Vagina (tissue), 2 donors: ENCODE measurements at regions not wholly inside any gene's neighbourhood (a gene's known extent, or its start where the extent isn't known, plus 50 kb on each side); places are given as distances from the start of the nearest gene placed in this dataset.

Experiments used
- DNase-seq, 2 donors: peaks; one replicate each; pipeline ENCODE4 v3.0.0-alpha.2; 2017; ENCODE audit errors: extremely low spot score in 2 of 2
- H3K27ac ChIP-seq: fragments of 200-600 bp; sonication (generic); one replicate; pipeline ENCODE4 v1.5.1; 2019
- H3K27me3 ChIP-seq: fragments of 200-600 bp; sonication (generic); one replicate; pipeline ENCODE4 v1.5.1; 2019
- H3K36me3 ChIP-seq, 2 donors: fragments of 200-600 bp; sonication (generic); one replicate each; pipeline ENCODE4 v1.5.1; 2017 to 2019
- H3K4me1 ChIP-seq: fragments of 200-600 bp; sonication (generic); one replicate; pipeline ENCODE4 v1.5.1; 2019
- H3K4me3 ChIP-seq, 2 donors: fragments of 200-600 bp; sonication (generic); 1 replicate in 1 of 2; 2 replicates in 1 of 2; pipeline ENCODE4 v1.5.1; 2016 to 2019
- H3K9me3 ChIP-seq: fragments of 200-600 bp; sonication (generic); one replicate; pipeline ENCODE4 v1.5.1; 2019
- CTCF ChIP-seq, 3 experiments: fragments of 450-650 bp in 2 of 3; fragments of 200-600 bp in 1 of 3; sonication (generic) in 1 of 3; IDR thresholded peaks; one replicate each; pipeline ENCODE4 v1.5.1; 2017 to 2019; ENCODE audit warnings: antibody characterized with exemption in 3 of 3, mild to moderate bottlenecking in 2 of 3, moderate library complexity in 2 of 3
- POLR2A ChIP-seq, 2 donors: fragments of 450-650 bp; IDR thresholded peaks; one replicate each; pipeline ENCODE4 v1.6.1; 2017; ENCODE audit warnings: antibody characterized with exemption in 2 of 2, mild to moderate bottlenecking in 2 of 2, moderate library complexity in 2 of 2
- POLR2AphosphoS5 ChIP-seq, 2 donors: sonication (generic); formaldehyde crosslinking; IDR thresholded peaks; one replicate each; pipeline ENCODE4 v1.9.0; 2017; ENCODE audit warnings: antibody characterized with exemption in 2 of 2, mild to moderate bottlenecking in 2 of 2, low read depth in 1 of 2; ENCODE audit not compliant: insufficient read depth in 1 of 2
- intact Hi-C: fragments of 100-400 bp; cut with DNase I; formaldehyde crosslinking; loops from one replicate; pipeline ENCODE4 v1.15.1; 2023

DNA sequence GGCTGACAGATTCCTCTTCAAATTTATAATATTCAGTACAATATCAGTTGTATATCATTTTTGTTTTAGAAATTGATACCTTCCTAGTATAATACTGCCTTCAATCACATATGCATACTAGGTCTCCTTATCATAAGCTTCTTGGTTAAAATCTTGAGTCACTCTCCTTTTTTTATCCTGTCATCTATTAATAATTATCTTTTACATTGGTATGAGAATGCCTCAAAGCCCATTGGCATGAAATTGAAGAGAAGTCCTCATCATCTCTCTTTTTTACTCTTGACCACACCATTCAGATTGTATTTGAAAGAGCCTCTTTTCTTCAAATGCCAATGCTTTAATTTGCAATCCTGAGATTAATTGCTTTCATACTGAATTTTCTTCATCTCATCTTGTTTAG is 810.3 kb downstream of the BRINP1 start:
- no peaks in the 10 kb centered on the region for H3K9me3 ChIP-seq
- H3K36me3 ChIP-seq: no peaks in the 10 kb centered on the region
- DNase-seq: no peak
- H3K27me3 ChIP-seq: no peaks in the 10 kb centered on the region
- H3K4me1 ChIP-seq: no peaks in the 10 kb centered on the region
- H3K4me3 ChIP-seq: no peak overlapping the region
- TF ChIP-seq POLR2A (IDR thresholded peaks at IDR 0.05): no peak
- TF ChIP-seq CTCF (IDR thresholded peaks at IDR 0.05): no peak
- no peak for TF ChIP-seq POLR2AphosphoS5 (IDR thresholded peaks at IDR 0.05; ENCODE audit: insufficient read depth in 1 of 2, low read depth in 1 of 2)
- intact Hi-C loops: no loop called here
- no peak overlapping the region for H3K27ac ChIP-seq

- TF ChIP-seq POLR2A (IDR thresholded peaks at IDR 0.05) (no peak), POLR2AphosphoS5 (IDR thresholded peaks at IDR 0.05; ENCODE audit: insufficient read depth in 1 of 2, low read depth in 1 of 2) (no peak), CTCF (IDR thresholded peaks at IDR 0.05) (no peak)
- intact Hi-C loops: no loop called here
These were observed 808.2 kb downstream of the BRINP1 start for GRCh38 chr9:118561051-118561450.

DNA sequence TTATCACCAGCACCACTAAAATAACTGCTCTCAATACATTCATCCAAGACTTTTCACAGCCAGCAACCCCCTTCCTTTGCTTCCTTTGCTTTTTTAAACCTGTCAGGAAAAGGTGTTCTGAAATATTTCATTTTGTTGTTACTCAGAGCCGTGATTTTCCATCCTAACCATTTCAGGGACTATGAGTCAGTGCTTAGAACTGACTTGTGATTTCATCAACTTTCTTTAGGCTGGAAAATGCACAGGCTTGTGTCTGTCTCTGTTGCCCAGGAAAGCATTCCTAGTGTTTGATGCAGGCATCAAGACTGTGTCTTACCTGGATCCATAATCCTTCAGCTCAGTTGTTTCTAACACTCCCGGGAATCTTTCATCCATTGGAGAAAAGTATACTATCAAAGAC is 805.6 kb downstream of the BRINP1 start:
- H3K4me3 ChIP-seq: no peak overlapping the region
- TF ChIP-seq POLR2A (IDR thresholded peaks at IDR 0.05) (no peak), CTCF (IDR thresholded peaks at IDR 0.05) (no peak), POLR2AphosphoS5 (IDR thresholded peaks at IDR 0.05; ENCODE audit: insufficient read depth in 1 of 2, low read depth in 1 of 2) (no peak)
- H3K36me3 ChIP-seq: no peaks in the 10 kb centered on the region
- no peaks in the 10 kb centered on the region for H3K4me1 ChIP-seq
- H3K9me3 ChIP-seq: no peaks in the 10 kb centered on the region
- no peak overlapping the region for H3K27ac ChIP-seq
- intact Hi-C loops: no loop called here
- no peak for DNase-seq
- H3K27me3 ChIP-seq: no peaks in the 10 kb centered on the region

More at GRCh38 chr9:118561051-118561450, 808.2 kb downstream of the BRINP1 start:
- no peak overlapping the region for H3K4me3 ChIP-seq
- no peaks in the 10 kb centered on the region for H3K4me1 ChIP-seq
- no peaks in the 10 kb centered on the region for H3K27me3 ChIP-seq
- no peak overlapping the region for H3K27ac ChIP-seq
- DNase-seq: no peak
- H3K36me3 ChIP-seq: no peaks in the 10 kb centered on the region
- H3K9me3 ChIP-seq: no peaks in the 10 kb centered on the region

GRCh38 chr9:118567861-118568260 is 801.4 kb downstream of the BRINP1 start:
- DNase-seq: no peak
- intact Hi-C loops: no loop called here
- H3K36me3 ChIP-seq: no peaks in the 10 kb centered on the region
- H3K27me3 ChIP-seq: no peaks in the 10 kb centered on the region
- no peak for TF ChIP-seq POLR2AphosphoS5 (IDR thresholded peaks at IDR 0.05; ENCODE audit: insufficient read depth in 1 of 2, low read depth in 1 of 2)
- TF ChIP-seq POLR2A (IDR thresholded peaks at IDR 0.05): no peak
- TF ChIP-seq CTCF (IDR thresholded peaks at IDR 0.05): no peak
- no peak overlapping the region for H3K27ac ChIP-seq
- no peaks in the 10 kb centered on the region for H3K9me3 ChIP-seq
- no peaks in the 10 kb centered on the region for H3K4me1 ChIP-seq
- H3K4me3 ChIP-seq: no peak overlapping the region

DNA sequence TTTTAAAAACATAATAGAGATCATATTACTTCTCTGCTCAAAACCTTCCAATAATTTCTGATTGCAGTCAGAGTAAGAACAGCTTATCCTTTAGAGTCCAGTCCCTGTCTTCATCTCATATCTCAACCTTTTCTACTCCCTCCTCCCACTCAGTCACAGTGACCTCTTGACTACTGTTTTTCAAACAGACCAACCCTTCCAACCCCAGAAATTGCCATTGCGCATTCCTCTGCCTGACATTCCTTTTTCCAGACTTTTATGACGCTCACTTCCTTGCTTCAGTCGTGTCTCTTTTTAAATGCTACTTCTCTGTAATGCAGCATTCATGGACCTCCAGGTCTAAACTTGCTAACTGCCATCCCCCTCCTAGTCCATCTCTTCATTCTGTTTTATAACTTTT is 800.5 kb downstream of the BRINP1 start:
- Histone ChIP-seq H3K4me1 (no peaks in the 10 kb centered on the region), H3K27me3 (no peaks in the 10 kb centered on the region), H3K27ac (no peak overlapping the region), H3K4me3 (no peak overlapping the region), H3K36me3 (no peaks in the 10 kb centered on the region), H3K9me3 (no peaks in the 10 kb centered on the region)
- TF ChIP-seq POLR2AphosphoS5 (IDR thresholded peaks at IDR 0.05; ENCODE audit: insufficient read depth in 1 of 2, low read depth in 1 of 2) (no peak), CTCF (IDR thresholded peaks at IDR 0.05) (no peak), POLR2A (IDR thresholded peaks at IDR 0.05) (no peak)
- DNase-seq: no peak
- intact Hi-C loops: no loop called here
